ENCODE measurements at regions not wholly inside any gene's neighbourhood (a gene's known extent, or its start where the extent isn't known, plus 50 kb on each side); places are given as distances from the start of the nearest gene placed in this dataset.

DNA sequence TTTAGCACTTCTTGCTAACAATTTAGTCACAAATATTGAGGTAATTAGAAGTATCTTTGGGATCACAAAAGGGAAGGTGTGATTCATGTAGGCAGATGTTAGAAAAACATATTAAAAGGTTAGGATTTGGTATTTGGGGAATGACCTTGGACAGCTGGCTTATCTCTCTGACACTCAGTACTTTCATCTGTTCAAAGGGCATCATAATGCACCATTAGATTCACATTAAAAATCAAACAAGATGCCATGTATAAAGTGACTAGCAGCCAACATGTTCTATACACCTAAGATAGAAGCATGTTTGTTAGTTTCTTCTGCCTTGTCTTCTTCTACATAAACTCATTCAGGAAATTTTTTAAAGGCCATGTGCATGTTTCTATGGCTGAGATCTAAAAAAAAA is 56.5 kb upstream of the ESRRG start:
- no peak overlapping the region for H3K4me3 ChIP-seq (ENCODE audit: low read depth in 1 of 5, low read length in 5 of 5)
- H3K36me3 ChIP-seq (ENCODE audit: control insufficient read depth in 5 of 5, insufficient read depth in 5 of 5, low read length in 5 of 5): no peaks in the 10 kb centered on the region
- H3K9me3 ChIP-seq (ENCODE audit: control insufficient read depth in 5 of 5, low read length in 5 of 5): no peaks in the 10 kb centered on the region
- no peaks in the 10 kb centered on the region for H3K4me1 ChIP-seq (ENCODE audit: control insufficient read depth in 5 of 5, insufficient read depth in 5 of 5, low read length in 5 of 5)
- no peak overlapping the region for H3K27ac ChIP-seq (ENCODE audit: low read depth, low read length)
- no peak overlapping the region for H3K9ac ChIP-seq (ENCODE audit: low read length in 5 of 5)
- no peaks in the 10 kb centered on the region for H3K27me3 ChIP-seq (ENCODE audit: control insufficient read depth in 5 of 5, insufficient read depth in 4 of 5, low read length in 5 of 5)

DNA sequence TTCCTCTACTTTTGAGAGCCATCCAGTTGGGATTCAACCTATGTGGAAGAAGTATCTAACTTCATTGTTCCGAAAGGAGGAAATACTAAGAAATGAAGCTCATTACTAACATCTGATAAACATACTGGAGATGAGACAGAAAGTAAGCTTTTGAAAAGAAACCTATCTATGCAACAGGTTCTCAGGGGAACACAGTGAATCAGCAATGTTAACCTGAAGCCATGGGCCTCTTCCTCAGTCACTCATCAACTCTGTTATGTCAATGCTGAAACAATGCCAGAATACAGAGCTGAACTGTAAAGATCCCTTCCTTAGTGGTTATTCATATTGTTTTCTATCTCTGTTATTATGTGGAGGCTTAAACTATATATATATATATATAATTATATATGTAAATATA is 55.5 kb upstream of the ESRRG start:
- H3K9me3 ChIP-seq (ENCODE audit: control insufficient read depth in 5 of 5, low read length in 5 of 5): no peaks in the 10 kb centered on the region
- no peak overlapping the region for H3K9ac ChIP-seq (ENCODE audit: low read length in 5 of 5)
- no peak overlapping the region for H3K27ac ChIP-seq (ENCODE audit: low read depth, low read length)
- no peaks in the 10 kb centered on the region for H3K4me1 ChIP-seq (ENCODE audit: control insufficient read depth in 5 of 5, insufficient read depth in 5 of 5, low read length in 5 of 5)
- no peak overlapping the region for H3K4me3 ChIP-seq (ENCODE audit: low read depth in 1 of 5, low read length in 5 of 5)
- H3K27me3 ChIP-seq (ENCODE audit: control insufficient read depth in 5 of 5, insufficient read depth in 4 of 5, low read length in 5 of 5): no peaks in the 10 kb centered on the region
- H3K36me3 ChIP-seq (ENCODE audit: control insufficient read depth in 5 of 5, insufficient read depth in 5 of 5, low read length in 5 of 5): no peaks in the 10 kb centered on the region

DNA sequence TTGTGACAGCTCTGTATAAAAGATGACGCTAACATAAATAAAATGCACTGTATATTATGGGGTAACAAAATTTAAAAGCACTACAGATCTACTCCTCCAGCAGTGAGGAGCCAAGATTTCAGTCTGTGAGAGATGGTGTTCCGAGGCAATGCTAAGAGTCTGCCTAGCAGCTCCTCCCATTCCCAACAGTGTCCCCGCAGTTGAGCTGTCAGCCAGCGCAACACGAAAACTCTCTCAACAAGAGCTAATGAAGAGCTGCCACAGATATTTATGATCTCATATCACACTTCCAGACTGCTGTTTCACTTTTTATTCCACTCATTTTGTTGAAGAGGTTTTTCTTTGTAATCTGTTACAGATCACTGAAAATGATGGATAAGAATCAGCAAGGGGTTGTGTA is 53.9 kb upstream of the ESRRG start:
- H3K27me3 ChIP-seq (ENCODE audit: control insufficient read depth in 5 of 5, insufficient read depth in 4 of 5, low read length in 5 of 5): no peaks in the 10 kb centered on the region
- no peaks in the 10 kb centered on the region for H3K36me3 ChIP-seq (ENCODE audit: control insufficient read depth in 5 of 5, insufficient read depth in 5 of 5, low read length in 5 of 5)
- H3K4me3 ChIP-seq (ENCODE audit: low read depth in 1 of 5, low read length in 5 of 5): no peak overlapping the region
- H3K27ac ChIP-seq (ENCODE audit: low read depth, low read length): no peak overlapping the region
- H3K9ac ChIP-seq (ENCODE audit: low read length in 5 of 5): no peak overlapping the region
- H3K4me1 ChIP-seq (ENCODE audit: control insufficient read depth in 5 of 5, insufficient read depth in 5 of 5, low read length in 5 of 5): no peaks in the 10 kb centered on the region
- H3K9me3 ChIP-seq (ENCODE audit: control insufficient read depth in 5 of 5, low read length in 5 of 5): no peaks in the 10 kb centered on the region
